SU-DHL-6 (cell line): ENCODE measurements at regions not wholly inside any gene's neighbourhood (a gene's known extent, or its start where the extent isn't known, plus 50 kb on each side); places are given as distances from the start of the nearest gene placed in this dataset.

Experiments used
- EZH2phosphoT487 ChIP-seq: fragments of 200-600 bp; sonication (generic), shearing (Covaris generic); conservative IDR thresholded peaks from 2 replicates; pipeline ENCODE4 v1.6.1; 2018; ENCODE audit warnings: mild to moderate bottlenecking, antibody characterized with exemption, low read length, moderate library complexity, mixed read lengths
- TF ChIP-seq, protein P1 (sequence below): fragments of 200-600 bp; sonication (generic); IDR thresholded peaks from one replicate; pipeline ENCODE4 v1.5.1; 2017; ENCODE audit warnings: antibody characterized with exemption, mild to moderate bottlenecking, low read length, moderate library complexity; ENCODE audit not compliant: insufficient read depth, poor library complexity, severe bottlenecking

DNA sequence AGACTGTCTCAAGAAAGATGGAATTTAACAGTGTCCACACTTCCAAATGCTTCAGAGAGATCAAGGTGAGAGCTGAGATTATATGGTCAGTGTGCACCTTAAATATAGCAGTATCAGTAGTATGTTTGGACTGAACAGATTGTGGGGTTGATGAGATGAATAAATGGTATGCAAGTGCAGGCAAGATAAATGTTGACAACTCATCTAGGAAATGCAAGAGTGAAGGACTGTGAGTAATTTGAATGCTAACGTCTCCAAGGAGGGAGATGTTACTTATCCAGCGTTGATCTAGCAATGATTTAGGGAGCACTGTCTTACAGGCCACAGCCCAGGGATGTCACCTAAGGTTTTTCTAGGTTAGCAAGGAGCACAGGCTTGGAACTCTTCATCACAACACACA lies 170.7 kb upstream of the GALNT2 start:
- no peak for TF ChIP-seq EZH2phosphoT487
- TF ChIP-seq, protein P1, sequence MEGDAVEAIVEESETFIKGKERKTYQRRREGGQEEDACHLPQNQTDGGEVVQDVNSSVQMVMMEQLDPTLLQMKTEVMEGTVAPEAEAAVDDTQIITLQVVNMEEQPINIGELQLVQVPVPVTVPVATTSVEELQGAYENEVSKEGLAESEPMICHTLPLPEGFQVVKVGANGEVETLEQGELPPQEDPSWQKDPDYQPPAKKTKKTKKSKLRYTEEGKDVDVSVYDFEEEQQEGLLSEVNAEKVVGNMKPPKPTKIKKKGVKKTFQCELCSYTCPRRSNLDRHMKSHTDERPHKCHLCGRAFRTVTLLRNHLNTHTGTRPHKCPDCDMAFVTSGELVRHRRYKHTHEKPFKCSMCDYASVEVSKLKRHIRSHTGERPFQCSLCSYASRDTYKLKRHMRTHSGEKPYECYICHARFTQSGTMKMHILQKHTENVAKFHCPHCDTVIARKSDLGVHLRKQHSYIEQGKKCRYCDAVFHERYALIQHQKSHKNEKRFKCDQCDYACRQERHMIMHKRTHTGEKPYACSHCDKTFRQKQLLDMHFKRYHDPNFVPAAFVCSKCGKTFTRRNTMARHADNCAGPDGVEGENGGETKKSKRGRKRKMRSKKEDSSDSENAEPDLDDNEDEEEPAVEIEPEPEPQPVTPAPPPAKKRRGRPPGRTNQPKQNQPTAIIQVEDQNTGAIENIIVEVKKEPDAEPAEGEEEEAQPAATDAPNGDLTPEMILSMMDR = no peak
